Breast epithelium (tissue), 4 donors: ENCODE measurements at regions not wholly inside any gene's neighbourhood (a gene's known extent, or its start where the extent isn't known, plus 50 kb on each side); places are given as distances from the start of the nearest gene placed in this dataset.

Experiments used
- DNase-seq, 2 donors: peaks; one replicate each; pipeline ENCODE4 v3.0.0-alpha.2; 2019; ENCODE audit warnings: low spot score in 2 of 2
- H3K27ac ChIP-seq, 2 donors: fragments of 200-600 bp; sonication (generic) in 1 of 2; one replicate each; pipeline ENCODE4 v1.5.1; 2016 to 2019; ENCODE audit warnings: mild to moderate bottlenecking in 1 of 2
- H3K27me3 ChIP-seq, 2 donors: fragments of 200-600 bp; sonication (generic) in 1 of 2; one replicate each; pipeline versions ENCODE4 v1.5.1 to v1.6.0; 2017 to 2019; ENCODE audit warnings: control low read depth in 1 of 2, mild to moderate bottlenecking in 1 of 2
- H3K36me3 ChIP-seq: fragments of 200-600 bp; one replicate; pipeline ENCODE4 v1.5.1; 2019
- H3K4me1 ChIP-seq, 2 donors: fragments of 200-600 bp; sonication (generic); one replicate each; pipeline ENCODE4 v1.5.1; 2016 to 2019; ENCODE audit warnings: control low read depth in 1 of 2
- H3K4me3 ChIP-seq, 3 donors: fragments of 200-600 bp; sonication (generic); 1 replicate in 2 of 3; 2 replicates in 1 of 3; pipeline ENCODE4 v1.5.1; 2016 to 2019; ENCODE audit warnings: mild to moderate bottlenecking in 3 of 3, moderate library complexity in 2 of 3
- H3K9me3 ChIP-seq, 2 donors: fragments of 200-600 bp; sonication (generic) in 1 of 2; one replicate each; pipeline ENCODE4 v1.5.1; 2016 to 2019; ENCODE audit warnings: control low read depth in 1 of 2
- POLR2A ChIP-seq: fragments of 450-650 bp; IDR thresholded peaks from one replicate; pipeline ENCODE4 v1.6.1; 2016; ENCODE audit warnings: antibody characterized with exemption, mild to moderate bottlenecking, moderate library complexity
- POLR2AphosphoS5 ChIP-seq, 3 donors: sonication (generic); formaldehyde crosslinking; IDR thresholded peaks; one replicate each; pipeline ENCODE4 v1.6.1; 2017; ENCODE audit warnings: antibody characterized with exemption in 3 of 3
- intact Hi-C: fragments of 100-400 bp; cut with DNase I; formaldehyde crosslinking; loops from one replicate; pipeline ENCODE4 v1.15.1; 2023; ENCODE audit warnings: low total_unique reads
- TF ChIP-seq, protein P1 (sequence below), 3 donors: fragments of 450-650 bp; IDR thresholded peaks; one replicate each; pipeline ENCODE4 v1.5.1; 2016 to 2017; ENCODE audit warnings: antibody characterized with exemption in 3 of 3, mild to moderate bottlenecking in 3 of 3, moderate library complexity in 3 of 3

DNA sequence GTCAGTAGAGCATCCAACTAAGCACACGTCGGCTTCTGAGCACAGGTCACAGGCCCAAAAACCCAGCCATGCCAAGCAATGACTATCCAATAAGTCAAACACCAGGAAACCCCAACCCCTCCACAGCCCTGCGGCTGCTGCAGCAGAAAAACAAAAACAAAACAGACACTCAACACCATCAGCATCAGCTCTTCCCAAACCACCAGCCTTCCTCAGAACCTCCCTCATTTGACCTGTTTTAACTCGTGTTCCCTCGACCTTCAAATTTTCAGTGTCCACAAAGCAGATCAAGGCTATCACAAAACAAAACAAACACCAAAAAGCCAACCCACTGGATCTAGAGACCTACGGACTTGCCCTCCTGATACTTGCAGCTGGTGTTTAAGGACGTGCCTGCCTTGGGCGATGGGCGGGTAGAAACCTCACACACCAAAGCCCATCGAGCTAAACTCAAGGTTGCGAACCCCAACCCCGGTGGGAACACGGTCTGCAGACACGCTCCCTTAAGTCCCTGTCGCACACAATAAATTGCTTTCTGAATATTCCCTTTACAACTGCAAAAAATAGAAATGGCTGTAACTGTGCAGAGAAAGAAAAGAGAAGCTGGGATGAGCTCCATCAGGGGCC is 247.1 kb upstream of the ANKRD55 start:
- Histone ChIP-seq H3K4me1 (no peaks in the 10 kb centered on the region), H3K27me3 (no peaks in the 10 kb centered on the region), H3K4me3 (peak overlapping the region; percentile 61 to 87 (median 67)), H3K36me3 (no peaks in the 10 kb centered on the region), H3K9me3 (no peaks in the 10 kb centered on the region), H3K27ac (peak overlapping the region; percentile 97 to 98)
- intact Hi-C loops, result no loop called here
- TF ChIP-seq, protein P1, sequence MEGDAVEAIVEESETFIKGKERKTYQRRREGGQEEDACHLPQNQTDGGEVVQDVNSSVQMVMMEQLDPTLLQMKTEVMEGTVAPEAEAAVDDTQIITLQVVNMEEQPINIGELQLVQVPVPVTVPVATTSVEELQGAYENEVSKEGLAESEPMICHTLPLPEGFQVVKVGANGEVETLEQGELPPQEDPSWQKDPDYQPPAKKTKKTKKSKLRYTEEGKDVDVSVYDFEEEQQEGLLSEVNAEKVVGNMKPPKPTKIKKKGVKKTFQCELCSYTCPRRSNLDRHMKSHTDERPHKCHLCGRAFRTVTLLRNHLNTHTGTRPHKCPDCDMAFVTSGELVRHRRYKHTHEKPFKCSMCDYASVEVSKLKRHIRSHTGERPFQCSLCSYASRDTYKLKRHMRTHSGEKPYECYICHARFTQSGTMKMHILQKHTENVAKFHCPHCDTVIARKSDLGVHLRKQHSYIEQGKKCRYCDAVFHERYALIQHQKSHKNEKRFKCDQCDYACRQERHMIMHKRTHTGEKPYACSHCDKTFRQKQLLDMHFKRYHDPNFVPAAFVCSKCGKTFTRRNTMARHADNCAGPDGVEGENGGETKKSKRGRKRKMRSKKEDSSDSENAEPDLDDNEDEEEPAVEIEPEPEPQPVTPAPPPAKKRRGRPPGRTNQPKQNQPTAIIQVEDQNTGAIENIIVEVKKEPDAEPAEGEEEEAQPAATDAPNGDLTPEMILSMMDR (IDR thresholded peaks at IDR 0.05), result no peak
- no peak for TF ChIP-seq POLR2AphosphoS5 (IDR thresholded peaks at IDR 0.05)
- TF ChIP-seq POLR2A, result no peak
- DNase-seq, result no peak

GRCh38 chr5:56479696-56480077 is 246.6 kb upstream of the ANKRD55 start:
- intact Hi-C loops, result no loop called here
- Histone ChIP-seq H3K27ac (peak overlapping the region; percentile 97 to 98), H3K36me3 (no peaks in the 10 kb centered on the region), H3K27me3 (no peaks in the 10 kb centered on the region), H3K4me1 (no peaks in the 10 kb centered on the region), H3K9me3 (no peaks in the 10 kb centered on the region), H3K4me3 (peak overlapping the region in 2 of 3 donors; percentile 67 to 87)
- DNase-seq, result no peak
- TF ChIP-seq POLR2AphosphoS5 (IDR thresholded peaks at IDR 0.05) (no peak), POLR2A (no peak)
- TF ChIP-seq, protein P1 (IDR thresholded peaks at IDR 0.05), result no peak

DNA sequence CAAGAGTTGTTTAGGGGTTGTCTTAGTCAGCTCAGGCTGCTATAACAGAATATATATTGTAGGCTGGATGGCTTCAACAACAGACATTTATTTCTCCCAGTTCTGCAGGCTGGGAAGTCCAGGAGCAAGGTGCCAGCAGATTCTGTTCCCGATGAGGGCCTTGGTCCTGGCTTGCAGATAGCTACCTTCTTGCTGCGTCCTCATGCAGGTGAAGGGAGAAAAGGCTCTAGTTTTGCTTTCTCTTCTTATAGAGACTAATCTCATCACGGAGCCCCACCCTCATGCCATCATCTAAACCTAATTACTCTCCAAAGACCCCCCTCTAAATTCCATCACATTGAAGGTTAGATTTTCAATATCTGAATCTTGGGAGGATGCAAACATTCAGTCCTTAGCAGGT is 246.0 kb upstream of the ANKRD55 start:
- Histone ChIP-seq H3K36me3 (no peaks in the 10 kb centered on the region), H3K27me3 (no peaks in the 10 kb centered on the region), H3K4me3 (no peak overlapping the region), H3K27ac (peak overlapping the region; percentile 2 to 97), H3K9me3 (no peaks in the 10 kb centered on the region), H3K4me1 (no peaks in the 10 kb centered on the region)
- intact Hi-C loops, result no loop called here
- DNase-seq, result no peak
- TF ChIP-seq POLR2AphosphoS5 (IDR thresholded peaks at IDR 0.05) (no peak), POLR2A (no peak)
- TF ChIP-seq, protein P1 (IDR thresholded peaks at IDR 0.05), result no peak

DNA sequence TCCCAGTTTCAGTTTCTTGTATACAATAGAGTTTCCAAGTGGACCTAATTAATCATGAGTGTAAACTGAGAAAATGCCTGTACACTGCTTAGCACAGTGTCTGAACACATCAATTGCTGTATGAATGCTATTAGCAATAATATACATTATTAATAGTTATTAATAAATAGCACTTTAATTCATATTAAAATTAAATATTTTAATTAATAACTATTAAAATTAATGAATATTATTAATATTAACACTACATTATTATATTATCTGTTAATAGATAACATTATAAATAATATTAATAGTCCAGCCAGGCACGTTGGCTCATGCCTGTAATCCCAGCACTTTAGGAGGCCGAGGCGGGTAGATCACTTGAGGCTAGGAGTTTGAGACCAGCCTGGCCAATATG is 244.9 kb upstream of the ANKRD55 start:
- Histone ChIP-seq H3K27me3 (no peaks in the 10 kb centered on the region), H3K4me1 (no peaks in the 10 kb centered on the region), H3K27ac (no peak overlapping the region), H3K4me3 (no peak overlapping the region), H3K9me3 (no peaks in the 10 kb centered on the region), H3K36me3 (no peaks in the 10 kb centered on the region)
- TF ChIP-seq, protein P1 (IDR thresholded peaks at IDR 0.05), result no peak
- TF ChIP-seq POLR2A (no peak), POLR2AphosphoS5 (IDR thresholded peaks at IDR 0.05) (no peak)
- intact Hi-C loops, result no loop called here
- no peak for DNase-seq

GRCh38 chr5:56476487-56476856 is 243.3 kb upstream of the ANKRD55 start:
- intact Hi-C loops, result no loop called here
- H3K27ac ChIP-seq, result peak overlapping the region; percentile 39 to 51

More at GRCh38 chr5:56476487-56476856, 243.3 kb upstream of the ANKRD55 start:
- Histone ChIP-seq H3K4me3 (no peak overlapping the region), H3K36me3 (no peaks in the 10 kb centered on the region), H3K4me1 (no peaks in the 10 kb centered on the region), H3K27me3 (no peaks in the 10 kb centered on the region), H3K9me3 (no peaks in the 10 kb centered on the region)
- no peak for DNase-seq
- TF ChIP-seq POLR2A (no peak), POLR2AphosphoS5 (IDR thresholded peaks at IDR 0.05) (no peak)
- TF ChIP-seq, protein P1 (IDR thresholded peaks at IDR 0.05), result no peak
